ACC112 (cell line): ENCODE measurements at regions not wholly inside any gene's neighbourhood (a gene's known extent, or its start where the extent isn't known, plus 50 kb on each side); places are given as distances from the start of the nearest gene placed in this dataset.
A peak's percentile ranks its signal among the peaks of the same experiment; 100 is the strongest.
"Not testable (repeated sequence)": the region's sequence is repeated elsewhere in the genome, so short reads cannot be mapped to it uniquely, and the experiment has no call there.

Source experiments
- H2AFZ ChIP-seq: fragments of 200-600 bp; sonication (generic); one replicate; pipeline ENCODE4 v1.6.0; 2017; ENCODE audit warnings: antibody characterized with exemption, low read length; ENCODE audit not compliant: unreplicated experiment
- H3K27ac ChIP-seq: fragments of 200-600 bp; sonication (generic); 2 replicates; pipeline ENCODE4 v1.5.1; 2014; ENCODE audit warnings: low read depth, mild to moderate bottlenecking, antibody characterized with exemption, low read length, moderate library complexity
- H3K27me3 ChIP-seq: fragments of 200-600 bp; sonication (generic); 2 replicates; pipeline ENCODE4 v1.6.1; 2014; ENCODE audit warnings: mild to moderate bottlenecking, antibody characterized with exemption, low read length, moderate library complexity, mixed read lengths; ENCODE audit not compliant: insufficient read depth
- H3K36me3 ChIP-seq: fragments of 200-600 bp; sonication (generic); 2 replicates; pipeline ENCODE4 v1.6.1; 2016; ENCODE audit warnings: mild to moderate bottlenecking, antibody characterized with exemption, low read length, moderate library complexity, mixed read lengths; ENCODE audit not compliant: insufficient read depth
- H3K4me1 ChIP-seq: fragments of 200-600 bp; sonication (generic); one replicate; pipeline ENCODE4 v1.6.1; 2016; ENCODE audit warnings: low read length, mixed read lengths; ENCODE audit not compliant: insufficient read depth, unreplicated experiment, control insufficient read depth
- H3K4me3 ChIP-seq: fragments of 200-600 bp; sonication (generic); 2 replicates; pipeline ENCODE4 v1.5.1; 2014; ENCODE audit warnings: mild to moderate bottlenecking, low read depth, low read length
- H3K79me2 ChIP-seq: fragments of 200-600 bp; sonication (generic); one replicate; pipeline ENCODE4 v1.6.0; 2016; ENCODE audit warnings: low read length; ENCODE audit not compliant: control insufficient read depth, unreplicated experiment, insufficient read depth

DNA sequence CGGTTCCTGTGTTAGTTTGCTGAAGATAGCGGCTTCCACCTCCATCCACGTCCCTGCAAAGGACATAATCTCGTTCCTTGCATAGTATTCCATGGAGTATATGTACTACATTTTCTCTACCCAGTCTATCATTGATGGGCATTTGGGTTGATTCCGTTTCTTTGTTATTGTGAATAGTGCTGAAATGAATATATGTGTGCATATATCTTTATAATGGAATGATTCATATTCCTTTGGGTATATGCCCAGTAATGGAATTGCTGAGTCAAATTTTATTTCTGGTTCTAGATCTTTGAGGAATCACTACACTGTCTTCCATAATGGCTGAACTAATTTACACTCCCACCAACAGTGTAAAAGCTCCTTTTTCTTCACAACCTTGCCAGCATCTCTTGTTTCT is 255.4 kb upstream of the CDH2 start:
- Histone ChIP-seq H3K27ac (no peak overlapping the region), H2AFZ (peak overlapping the region; percentile 16), H3K4me1 (peaks cover 4% of the 10 kb centered on the region), H3K36me3 (no peaks in the 10 kb centered on the region), H3K79me2 (no peaks in the 10 kb centered on the region), H3K27me3 (no peaks in the 10 kb centered on the region), H3K4me3 (no peak overlapping the region)

DNA sequence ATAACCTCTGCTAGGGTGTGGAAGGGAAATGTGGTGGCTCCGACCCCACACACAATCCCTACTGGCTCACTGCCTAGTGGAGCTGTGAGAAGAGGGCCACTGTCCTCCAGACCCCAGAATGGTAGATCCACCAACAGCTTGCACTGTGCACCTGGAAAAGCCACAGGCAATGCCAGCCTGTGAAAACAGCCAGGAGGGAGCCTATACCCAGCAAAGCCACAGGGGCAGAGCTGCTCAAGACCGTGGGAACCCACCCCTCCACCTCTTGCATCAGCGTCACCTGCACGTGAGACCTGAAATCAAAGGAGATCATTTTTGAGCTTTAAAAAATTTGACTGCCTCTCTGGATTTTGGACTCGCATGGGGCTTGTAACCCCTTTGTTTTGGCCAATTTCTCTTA is 249.0 kb upstream of the CDH2 start:
- no peaks in the 10 kb centered on the region for H3K36me3 ChIP-seq
- no peaks in the 10 kb centered on the region for H3K4me1 ChIP-seq
- H3K27ac ChIP-seq = no peak overlapping the region
- H2AFZ ChIP-seq = no peak overlapping the region
- H3K27me3 ChIP-seq = no peaks in the 10 kb centered on the region
- H3K4me3 ChIP-seq = no peak overlapping the region
- no peaks in the 10 kb centered on the region for H3K79me2 ChIP-seq

DNA sequence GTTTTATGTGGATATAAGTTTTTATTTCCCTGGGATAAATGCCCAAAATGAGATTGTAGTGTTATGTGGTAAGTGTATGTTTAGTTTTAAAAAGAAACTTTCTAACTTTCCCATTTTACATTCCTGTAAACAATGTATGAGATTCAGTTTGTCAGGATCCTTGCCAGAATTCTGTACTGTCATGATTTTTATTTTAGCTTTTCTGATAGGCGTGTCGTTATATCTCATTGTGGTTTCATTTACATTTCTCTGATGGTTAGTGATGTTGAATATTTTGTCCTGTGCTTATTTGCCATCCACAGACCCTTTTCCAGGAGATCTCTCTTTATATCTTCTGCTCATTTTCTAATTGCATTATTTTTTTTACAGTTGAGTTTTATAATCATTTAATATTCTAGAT is 245.6 kb upstream of the CDH2 start:
- Histone ChIP-seq H3K79me2 (no peaks in the 10 kb centered on the region), H3K27me3 (no peaks in the 10 kb centered on the region), H3K4me1 (no peaks in the 10 kb centered on the region), H3K36me3 (no peaks in the 10 kb centered on the region), H3K27ac (no peak overlapping the region), H3K4me3 (no peak overlapping the region), H2AFZ (no peak overlapping the region)

DNA sequence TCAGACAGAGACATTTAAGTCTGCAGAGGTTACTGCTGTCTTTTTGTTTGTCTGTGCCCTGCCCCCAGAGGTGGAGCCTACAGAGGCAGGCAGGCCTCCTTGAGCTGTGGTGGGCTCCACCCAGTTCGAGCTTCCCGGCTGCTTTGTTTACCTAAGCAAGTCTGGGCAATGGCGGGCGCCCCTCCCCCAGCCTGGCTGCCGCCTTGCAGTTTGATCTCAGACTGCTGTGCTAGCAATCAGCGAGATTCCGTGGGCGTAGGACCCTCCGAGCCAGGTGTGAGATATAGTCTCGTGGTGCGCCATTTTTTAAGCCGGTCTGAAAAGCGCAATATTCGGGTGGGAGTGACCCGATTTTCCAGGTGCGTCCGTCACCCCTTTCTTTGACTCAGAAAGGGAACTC is 245.0 kb upstream of the CDH2 start:
- H3K27ac ChIP-seq, H3K36me3 ChIP-seq, H3K27me3 ChIP-seq: not testable (repeated sequence)

DNA sequence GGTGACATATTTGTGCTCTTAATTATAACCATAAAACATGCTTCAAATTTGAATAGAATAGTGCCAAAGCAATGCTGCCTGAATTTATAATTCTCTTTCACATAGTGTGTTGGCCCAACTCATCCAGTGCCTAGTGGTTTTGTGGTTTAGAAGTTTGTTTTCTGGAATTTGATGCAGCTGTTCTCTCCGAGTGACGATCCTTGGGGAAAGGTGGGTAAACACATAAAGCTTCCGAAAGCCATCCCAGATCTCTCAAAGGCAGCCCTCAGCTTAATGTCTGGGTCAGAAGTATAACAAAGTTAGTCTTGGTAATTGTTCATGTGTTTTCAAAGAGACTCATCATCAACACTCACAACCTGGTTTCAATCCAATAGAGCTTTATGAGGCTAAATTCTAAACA is 235.6 kb upstream of the CDH2 start:
- H3K27me3 ChIP-seq = no peaks in the 10 kb centered on the region
- H3K4me3 ChIP-seq = no peak overlapping the region
- no peak overlapping the region for H2AFZ ChIP-seq
- no peaks in the 10 kb centered on the region for H3K36me3 ChIP-seq
- no peak overlapping the region for H3K27ac ChIP-seq
- no peaks in the 10 kb centered on the region for H3K4me1 ChIP-seq
- H3K79me2 ChIP-seq = no peaks in the 10 kb centered on the region

More for the DNA sequence above, 245.0 kb upstream of the CDH2 start:
- not testable (repeated sequence) for H3K79me2 ChIP-seq, H3K4me3 ChIP-seq, H2AFZ ChIP-seq, H3K4me1 ChIP-seq

DNA sequence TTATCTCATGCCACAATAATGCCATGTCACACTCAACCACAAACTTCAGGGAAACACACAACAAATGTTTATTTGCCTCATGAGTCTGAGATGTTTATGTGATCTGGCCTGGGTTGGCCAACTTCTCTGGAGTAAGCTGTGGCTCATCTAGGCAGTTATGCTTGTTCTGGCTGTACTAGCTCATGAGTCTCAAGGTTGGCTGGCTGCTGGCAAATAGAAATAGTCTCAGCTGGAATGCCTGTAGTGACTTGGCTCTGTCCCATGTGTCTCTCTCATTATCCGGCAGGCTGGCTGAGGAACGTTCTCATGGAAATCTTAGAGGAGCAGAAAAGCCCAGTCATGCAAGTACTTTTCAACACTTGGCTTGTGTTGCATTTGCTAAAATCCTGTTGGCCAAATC is 234.9 kb upstream of the CDH2 start:
- no peaks in the 10 kb centered on the region for H3K36me3 ChIP-seq
- H3K79me2 ChIP-seq = no peaks in the 10 kb centered on the region
- no peaks in the 10 kb centered on the region for H3K27me3 ChIP-seq
- no peak overlapping the region for H3K27ac ChIP-seq
- no peaks in the 10 kb centered on the region for H3K4me1 ChIP-seq
- no peak overlapping the region for H3K4me3 ChIP-seq
- no peak overlapping the region for H2AFZ ChIP-seq

DNA sequence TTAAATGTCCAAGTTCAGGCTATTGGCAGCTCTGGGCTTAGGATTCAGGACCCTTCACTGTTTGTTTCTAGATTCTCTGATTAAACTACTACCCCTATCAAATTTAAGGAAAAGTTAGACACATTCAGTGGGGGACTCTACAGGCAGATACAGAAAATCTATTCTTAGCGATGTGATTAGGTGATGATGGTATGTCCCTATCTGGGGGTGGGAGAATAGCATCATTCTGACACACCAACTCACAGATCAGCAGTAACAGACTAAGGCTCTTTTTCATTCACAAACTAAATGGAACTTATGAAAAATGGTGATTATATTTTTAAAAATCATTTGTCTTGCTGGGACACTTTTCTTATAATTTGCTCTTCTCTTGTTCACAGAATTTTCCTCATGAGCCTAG is 232.9 kb upstream of the CDH2 start:
- H3K27me3 ChIP-seq = no peaks in the 10 kb centered on the region
- H3K4me3 ChIP-seq = no peak overlapping the region
- no peaks in the 10 kb centered on the region for H3K79me2 ChIP-seq
- no peaks in the 10 kb centered on the region for H3K36me3 ChIP-seq
- no peak overlapping the region for H2AFZ ChIP-seq
- no peaks in the 10 kb centered on the region for H3K4me1 ChIP-seq
- no peak overlapping the region for H3K27ac ChIP-seq

DNA sequence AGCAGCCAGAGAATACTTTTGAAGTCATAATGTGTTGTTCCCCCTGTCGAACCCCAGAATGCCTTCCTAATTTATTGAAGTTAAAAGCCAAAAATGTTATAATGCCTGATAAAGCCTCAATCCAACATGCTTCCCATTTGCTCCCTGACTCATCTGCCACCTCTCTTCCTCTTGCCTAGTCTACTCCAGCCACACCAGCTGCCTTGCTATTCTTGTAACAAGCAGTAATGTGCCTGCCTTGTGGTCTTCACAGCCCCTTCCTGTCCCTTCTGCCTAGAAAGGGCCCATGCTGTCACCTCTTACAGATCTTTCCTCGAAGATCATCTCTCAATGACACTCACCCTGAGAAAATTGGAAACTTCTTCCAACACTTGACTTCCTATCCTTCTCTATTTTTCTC is 231.6 kb upstream of the CDH2 start:
- H3K27me3 ChIP-seq = no peaks in the 10 kb centered on the region
- no peaks in the 10 kb centered on the region for H3K79me2 ChIP-seq
- no peak overlapping the region for H3K27ac ChIP-seq
- H3K4me1 ChIP-seq = no peaks in the 10 kb centered on the region
- no peaks in the 10 kb centered on the region for H3K36me3 ChIP-seq
- no peak overlapping the region for H2AFZ ChIP-seq
- H3K4me3 ChIP-seq = no peak overlapping the region

DNA sequence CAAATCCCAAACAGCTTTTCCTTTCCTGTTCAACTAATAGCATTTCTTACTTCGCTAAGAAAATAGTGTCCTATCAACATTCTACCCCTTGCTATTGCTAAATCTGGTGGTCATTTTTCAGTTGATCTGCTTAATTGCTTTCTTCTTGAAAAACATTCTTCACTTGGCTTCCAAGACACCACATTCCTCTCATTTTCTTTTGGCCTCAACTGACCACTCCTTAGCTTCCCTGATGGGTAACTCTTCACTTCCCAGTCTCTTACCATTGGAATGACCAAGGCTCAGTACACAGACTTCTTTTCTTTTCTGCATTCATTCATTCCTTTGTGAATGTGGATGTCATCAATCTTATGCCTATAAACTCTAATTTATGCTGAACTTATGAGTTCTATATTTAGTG is 230.8 kb upstream of the CDH2 start:
- H3K27ac ChIP-seq = no peak overlapping the region
- H3K4me3 ChIP-seq = no peak overlapping the region
- no peaks in the 10 kb centered on the region for H3K79me2 ChIP-seq
- no peak overlapping the region for H2AFZ ChIP-seq
- no peaks in the 10 kb centered on the region for H3K4me1 ChIP-seq
- H3K27me3 ChIP-seq = no peaks in the 10 kb centered on the region
- no peaks in the 10 kb centered on the region for H3K36me3 ChIP-seq

DNA sequence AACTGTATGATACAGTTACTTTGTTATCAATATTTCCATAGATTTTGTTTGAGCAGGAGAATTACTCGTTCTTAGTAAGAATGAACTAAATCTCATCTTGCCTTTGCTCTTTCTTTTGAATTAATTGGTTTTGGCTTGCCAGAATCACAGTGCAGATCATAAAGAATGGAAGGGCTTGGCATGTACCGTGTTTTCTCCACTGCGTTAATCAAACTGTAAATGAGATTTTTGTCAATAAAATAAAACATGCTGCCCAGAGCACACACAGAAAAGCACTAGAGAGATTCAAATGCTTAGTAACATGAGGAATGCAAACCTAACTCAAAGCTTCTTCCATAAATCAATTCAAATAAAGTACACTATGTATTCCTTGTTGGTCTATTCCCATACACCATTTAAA is 229.6 kb upstream of the CDH2 start:
- Histone ChIP-seq H3K79me2 (no peaks in the 10 kb centered on the region), H3K36me3 (no peaks in the 10 kb centered on the region), H3K27me3 (no peaks in the 10 kb centered on the region), H3K4me3 (no peak overlapping the region), H3K27ac (no peak overlapping the region), H3K4me1 (no peaks in the 10 kb centered on the region), H2AFZ (no peak overlapping the region)

DNA sequence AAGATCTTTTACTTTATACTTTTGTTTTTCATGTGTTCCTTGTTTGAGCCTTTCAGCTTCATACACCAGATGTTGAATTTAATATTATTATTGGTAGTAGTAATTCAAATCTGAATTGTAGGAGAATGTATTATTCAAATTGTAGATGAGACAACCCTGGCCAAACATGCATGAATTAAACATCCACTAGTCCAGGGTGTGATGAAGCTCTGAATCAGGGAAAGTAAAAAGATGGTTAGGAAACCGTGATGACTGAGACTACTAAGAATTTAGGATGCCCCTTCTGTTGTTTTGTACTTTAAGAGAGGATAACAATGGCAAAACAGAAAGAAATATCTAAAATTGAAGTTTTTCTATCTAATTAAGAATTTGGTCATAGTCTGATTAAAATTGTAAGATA is 227.8 kb upstream of the CDH2 start:
- H3K79me2 ChIP-seq = no peaks in the 10 kb centered on the region
- no peak overlapping the region for H3K27ac ChIP-seq
- no peaks in the 10 kb centered on the region for H3K27me3 ChIP-seq
- no peak overlapping the region for H3K4me3 ChIP-seq
- H3K4me1 ChIP-seq = no peaks in the 10 kb centered on the region
- no peaks in the 10 kb centered on the region for H3K36me3 ChIP-seq
- H2AFZ ChIP-seq = no peak overlapping the region
